Tibial nerve (tissue), 4 donors: ENCODE measurements at regions not wholly inside any gene's neighbourhood (a gene's known extent, or its start where the extent isn't known, plus 50 kb on each side); places are given as distances from the start of the nearest gene placed in this dataset.

ENCODE experiments used
- DNase-seq, 2 donors: peaks; one replicate each; pipeline ENCODE4 v3.0.0-alpha.2; 2019; ENCODE audit warnings: low spot score in 2 of 2
- H3K27ac ChIP-seq, 4 donors: fragments of 200-600 bp; sonication (generic) in 3 of 4; one replicate each; pipeline ENCODE4 v1.5.1; 2017 to 2019; ENCODE audit warnings: mild to moderate bottlenecking in 1 of 4
- H3K27me3 ChIP-seq, 2 donors: fragments of 200-600 bp; sonication (generic) in 1 of 2; one replicate each; pipeline versions ENCODE4 v1.5.1 to v1.6.0; 2017 to 2019
- H3K36me3 ChIP-seq, 3 donors: fragments of 200-600 bp; sonication (generic); one replicate each; pipeline ENCODE4 v1.5.1; 2018 to 2019
- H3K4me1 ChIP-seq, 4 donors: fragments of 200-600 bp; sonication (generic) in 3 of 4; one replicate each; pipeline ENCODE4 v1.5.1; 2017 to 2019
- H3K4me3 ChIP-seq, 4 donors: fragments of 200-600 bp; sonication (generic) in 3 of 4; one replicate each; pipeline ENCODE4 v1.5.1; 2017 to 2019; ENCODE audit warnings: mild to moderate bottlenecking in 1 of 4, moderate library complexity in 1 of 4
- H3K9me3 ChIP-seq, 4 donors: fragments of 200-600 bp; sonication (generic) in 3 of 4; one replicate each; pipeline ENCODE4 v1.5.1; 2017 to 2019
- EP300 ChIP-seq, 2 donors: sonication (generic); formaldehyde crosslinking; IDR thresholded peaks; one replicate each; pipeline ENCODE4 v1.6.1; 2017; ENCODE audit warnings: antibody characterized with exemption in 2 of 2, mild to moderate bottlenecking in 1 of 2
- POLR2A ChIP-seq, 2 donors: fragments of 450-650 bp; IDR thresholded peaks; one replicate each; pipeline ENCODE4 v1.6.1; 2017; ENCODE audit warnings: antibody characterized with exemption in 2 of 2, mild to moderate bottlenecking in 2 of 2, moderate library complexity in 2 of 2
- WGBS, 2 donors: methylation state at CpG; one replicate each; pipeline ENCODE4 v1.1.5; 2018; 5-methylcytosine and 5-hydroxymethylcytosine counted together
- TF ChIP-seq, protein P1 (sequence below), 5 experiments: fragments of 200-600 bp in 3 of 5; fragments of 450-650 bp in 2 of 5; sonication (generic) in 3 of 5; IDR thresholded peaks; one replicate each; pipeline ENCODE4 v1.5.1; 2016 to 2019; ENCODE audit warnings: antibody characterized with exemption in 5 of 5, mild to moderate bottlenecking in 3 of 5, moderate library complexity in 2 of 5

DNA sequence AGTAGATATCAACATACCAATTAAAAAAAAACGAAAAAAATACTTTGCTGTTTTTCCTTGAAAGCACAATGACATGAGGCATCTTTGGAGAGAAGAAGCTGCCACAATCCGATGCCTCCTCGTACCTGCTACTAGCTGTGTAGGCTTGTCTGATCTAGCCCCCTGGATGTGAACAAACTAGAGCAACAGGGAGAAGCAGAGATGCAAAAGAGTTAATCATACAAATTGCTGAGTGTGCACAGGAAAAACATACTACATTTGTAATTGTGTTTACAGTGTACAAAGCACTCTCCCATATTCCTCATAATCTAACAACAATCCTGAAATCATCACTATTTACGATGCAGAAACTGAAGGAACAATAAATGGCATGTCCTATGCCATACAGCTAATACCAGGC, 227.0 kb upstream of the CTNNB1 start:
- no peaks in the 10 kb centered on the region for H3K9me3 ChIP-seq
- H3K4me1 ChIP-seq, result peaks cover 0 to 38% (median 24%) of the 10 kb centered on the region in 4 donors
- no peak for DNase-seq
- WGBS, 2 donors, result 83 to 88% methylated on average over 4 of the region's 4 CpGs
- no peaks in the 10 kb centered on the region for H3K27me3 ChIP-seq
- H3K4me3 ChIP-seq, result no peak overlapping the region
- H3K36me3 ChIP-seq, result no peaks in the 10 kb centered on the region
- TF ChIP-seq EP300 (IDR thresholded peaks at IDR 0.05) (no peak), POLR2A (IDR thresholded peaks at IDR 0.05) (no peak)
- TF ChIP-seq, protein P1, sequence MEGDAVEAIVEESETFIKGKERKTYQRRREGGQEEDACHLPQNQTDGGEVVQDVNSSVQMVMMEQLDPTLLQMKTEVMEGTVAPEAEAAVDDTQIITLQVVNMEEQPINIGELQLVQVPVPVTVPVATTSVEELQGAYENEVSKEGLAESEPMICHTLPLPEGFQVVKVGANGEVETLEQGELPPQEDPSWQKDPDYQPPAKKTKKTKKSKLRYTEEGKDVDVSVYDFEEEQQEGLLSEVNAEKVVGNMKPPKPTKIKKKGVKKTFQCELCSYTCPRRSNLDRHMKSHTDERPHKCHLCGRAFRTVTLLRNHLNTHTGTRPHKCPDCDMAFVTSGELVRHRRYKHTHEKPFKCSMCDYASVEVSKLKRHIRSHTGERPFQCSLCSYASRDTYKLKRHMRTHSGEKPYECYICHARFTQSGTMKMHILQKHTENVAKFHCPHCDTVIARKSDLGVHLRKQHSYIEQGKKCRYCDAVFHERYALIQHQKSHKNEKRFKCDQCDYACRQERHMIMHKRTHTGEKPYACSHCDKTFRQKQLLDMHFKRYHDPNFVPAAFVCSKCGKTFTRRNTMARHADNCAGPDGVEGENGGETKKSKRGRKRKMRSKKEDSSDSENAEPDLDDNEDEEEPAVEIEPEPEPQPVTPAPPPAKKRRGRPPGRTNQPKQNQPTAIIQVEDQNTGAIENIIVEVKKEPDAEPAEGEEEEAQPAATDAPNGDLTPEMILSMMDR (IDR thresholded peaks at IDR 0.05), result no peak
- H3K27ac ChIP-seq, result peak overlapping the region in 3 of 4 donors; percentile 58 to 73 (median 61)

DNA sequence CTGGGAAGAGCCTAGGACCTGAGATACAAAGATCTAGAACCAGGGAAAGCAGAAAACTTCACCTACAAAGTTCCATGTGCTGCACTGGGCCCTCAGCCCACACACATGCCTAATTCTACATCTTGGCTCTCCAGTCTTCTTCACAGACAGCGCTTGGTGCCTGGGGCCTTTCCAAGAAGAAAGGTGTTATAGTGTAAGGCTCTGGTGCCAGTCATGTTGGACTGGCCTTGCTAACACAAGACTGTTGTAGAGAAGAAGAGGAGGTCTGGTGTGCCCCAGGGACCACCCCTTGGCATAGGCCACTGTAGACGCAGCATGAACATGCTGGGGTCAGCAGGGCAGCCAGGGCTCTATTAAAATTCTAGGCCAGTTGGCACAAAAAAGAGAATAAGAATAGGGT, 226.2 kb upstream of the CTNNB1 start:
- no peak for DNase-seq
- Histone ChIP-seq H3K27ac (no peak overlapping the region), H3K4me3 (no peak overlapping the region), H3K27me3 (no peaks in the 10 kb centered on the region), H3K4me1 (peaks cover 0 to 38% (median 24%) of the 10 kb centered on the region in 4 donors), H3K9me3 (no peaks in the 10 kb centered on the region), H3K36me3 (no peaks in the 10 kb centered on the region)
- TF ChIP-seq POLR2A (IDR thresholded peaks at IDR 0.05) (no peak), EP300 (IDR thresholded peaks at IDR 0.05) (no peak)
- TF ChIP-seq, protein P1 (IDR thresholded peaks at IDR 0.05), result no peak
- 54 to 69% methylated on average over 2 of the region's 2 CpGs for WGBS, 2 donors

DNA sequence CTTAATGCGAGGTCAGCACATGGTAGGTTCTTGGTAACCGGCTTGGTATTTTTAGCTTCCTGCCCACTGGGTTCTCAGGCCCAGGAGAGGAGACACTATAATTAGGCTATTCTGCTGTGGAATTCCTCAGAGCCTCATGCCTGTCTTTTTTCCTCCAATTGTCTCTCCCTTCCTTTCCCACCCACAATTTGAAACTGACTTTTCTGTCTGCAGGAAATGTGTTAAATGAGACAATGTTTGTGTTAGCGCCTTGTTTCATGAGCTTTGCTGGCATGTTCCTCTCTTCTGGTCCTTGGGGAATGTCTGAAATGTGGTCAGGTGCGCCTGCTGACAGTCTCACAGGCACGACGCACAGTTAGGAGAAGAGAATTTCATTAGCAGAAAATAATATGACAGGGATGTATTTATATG, 223.6 kb upstream of the CTNNB1 start:
- Histone ChIP-seq H3K4me1 (peaks cover 0 to 27% (median 18%) of the 10 kb centered on the region in 4 donors), H3K36me3 (no peaks in the 10 kb centered on the region), H3K9me3 (no peaks in the 10 kb centered on the region), H3K27me3 (no peaks in the 10 kb centered on the region), H3K4me3 (no peak overlapping the region), H3K27ac (no peak overlapping the region)
- 51 to 63% methylated on average over 6 of the region's 6 CpGs for WGBS, 2 donors
- no peak for TF ChIP-seq EP300 (IDR thresholded peaks at IDR 0.05)
- TF ChIP-seq, protein P1 (IDR thresholded peaks at IDR 0.05), result no peak
- no peak for DNase-seq

DNA sequence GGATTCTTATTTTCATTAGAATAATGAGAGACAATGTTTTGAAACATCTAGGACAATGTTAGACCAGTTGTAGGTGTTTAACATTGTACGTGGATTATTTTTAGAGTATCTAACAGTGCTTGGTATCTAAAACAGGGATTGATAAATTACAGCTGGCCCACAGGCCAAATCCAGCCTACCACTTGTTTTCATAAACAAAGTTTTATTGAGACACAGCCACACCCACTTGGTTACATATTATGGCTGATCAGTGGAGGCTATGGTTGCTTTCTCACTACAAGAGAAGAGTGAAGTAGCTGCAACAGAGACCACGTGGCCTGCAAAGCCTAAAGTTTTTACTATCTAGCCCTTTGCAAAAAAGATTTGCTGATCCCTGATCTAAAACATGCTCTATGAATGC, 223.1 kb upstream of the CTNNB1 start:
- Histone ChIP-seq H3K36me3 (no peaks in the 10 kb centered on the region), H3K27ac (no peak overlapping the region), H3K27me3 (no peaks in the 10 kb centered on the region), H3K4me3 (no peak overlapping the region), H3K9me3 (no peaks in the 10 kb centered on the region), H3K4me1 (peaks cover 0 to 22% (median 12%) of the 10 kb centered on the region in 4 donors)
- TF ChIP-seq POLR2A (IDR thresholded peaks at IDR 0.05), result no peak
- TF ChIP-seq EP300 (IDR thresholded peaks at IDR 0.05), result no peak
- TF ChIP-seq, protein P1 (IDR thresholded peaks at IDR 0.05), result no peak
- DNase-seq, result no peak
- 70 to 95% methylated on average over 2 of the region's 2 CpGs for WGBS, 2 donors

DNA sequence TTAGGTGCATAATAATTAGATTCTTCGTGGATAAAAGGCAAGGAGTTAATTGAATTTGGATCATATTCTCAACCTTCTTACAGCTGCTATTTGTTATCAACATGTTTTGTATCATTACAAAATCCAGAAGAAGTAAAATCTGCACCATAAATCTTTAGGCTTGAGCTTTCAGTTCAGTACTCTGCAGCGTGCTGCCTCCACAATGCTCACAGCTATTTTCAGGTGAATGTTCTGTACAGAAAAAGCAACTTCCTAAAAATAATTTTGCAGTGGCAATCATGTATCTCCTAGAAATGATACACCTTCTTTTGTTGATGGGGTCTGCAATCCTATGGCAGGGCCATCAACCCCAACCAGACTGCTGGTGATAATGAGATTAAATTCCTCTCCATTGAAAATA, 220.9 kb upstream of the CTNNB1 start:
- H3K27me3 ChIP-seq, result no peaks in the 10 kb centered on the region
- peaks cover 0 to 4% (median 0%) of the 10 kb centered on the region in 4 donors for H3K4me1 ChIP-seq
- H3K36me3 ChIP-seq, result no peaks in the 10 kb centered on the region
- WGBS, 2 donors, result 74 to 86% methylated on average over 2 of the region's 2 CpGs
- no peak overlapping the region for H3K27ac ChIP-seq
- no peaks in the 10 kb centered on the region for H3K9me3 ChIP-seq
- TF ChIP-seq, protein P1 (IDR thresholded peaks at IDR 0.05), result no peak
- TF ChIP-seq EP300 (IDR thresholded peaks at IDR 0.05), result no peak
- no peak for TF ChIP-seq POLR2A (IDR thresholded peaks at IDR 0.05)
- no peak overlapping the region for H3K4me3 ChIP-seq
- no peak for DNase-seq
